IPS-18c (cell line): ENCODE measurements at regions not wholly inside any gene's neighbourhood (a gene's known extent, or its start where the extent isn't known, plus 50 kb on each side); places are given as distances from the start of the nearest gene placed in this dataset.
"Not testable (repeated sequence)": the region's sequence is repeated elsewhere in the genome, so short reads cannot be mapped to it uniquely, and the experiment has no call there.

Source experiments
- H3K4me3 ChIP-seq: 2 replicates; pipeline ENCODE4 v1.7.0; 2013; ENCODE audit warnings: low read depth, mild to moderate bottlenecking, low read length, moderate library complexity; ENCODE audit not compliant: insufficient read depth
- H3K9me3 ChIP-seq: one replicate; pipeline ENCODE4 v1.6.1; 2013; ENCODE audit warnings: mild to moderate bottlenecking, low read length, moderate library complexity; ENCODE audit not compliant: control insufficient read depth, insufficient read depth

DNA sequence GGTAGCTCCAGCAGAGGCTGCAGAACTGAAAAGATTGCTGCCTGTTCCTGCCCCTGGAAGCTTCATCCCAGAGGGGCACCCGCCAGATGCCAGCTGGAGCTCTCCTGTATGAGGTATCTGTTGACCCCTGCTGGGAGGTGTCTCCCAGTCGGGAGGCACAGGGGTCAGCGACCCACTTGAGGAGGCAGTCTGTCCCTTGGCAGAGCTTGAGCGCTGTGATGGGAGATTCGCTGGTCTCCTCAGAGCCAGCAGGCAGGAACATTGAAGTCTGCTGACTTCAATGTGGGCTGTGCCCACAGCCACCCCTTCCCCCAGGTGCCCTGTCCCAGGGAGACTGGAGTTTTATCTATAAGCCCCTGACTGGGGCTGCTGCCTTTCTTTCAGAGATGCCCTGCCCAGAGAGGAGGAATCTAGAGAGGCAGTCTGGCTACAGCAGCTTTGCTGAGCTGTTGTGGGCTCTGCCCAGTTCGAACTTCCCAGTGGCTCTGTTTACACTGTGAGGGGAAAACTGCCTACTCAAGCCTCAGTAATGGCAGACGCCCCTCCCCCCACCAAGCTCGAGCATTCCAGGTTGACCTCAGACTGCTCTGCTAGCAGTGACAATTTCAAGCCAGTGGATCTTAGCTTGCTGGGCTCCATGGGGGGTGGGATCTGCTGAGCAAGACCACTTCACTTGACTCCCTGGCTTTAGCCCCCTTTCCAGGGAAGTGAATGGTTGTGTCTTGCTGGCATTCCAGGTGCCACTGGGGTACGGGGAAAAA lies 622.3 kb upstream of the ACTRT1 start:
- 0 out of 2 replicates have a peak overlapping the region, but pooled peaks have one; percentile 15 for H3K4me3 ChIP-seq
- not testable (repeated sequence) for H3K9me3 ChIP-seq

GRCh38 chrX:128664211-128664610 lies 612.0 kb upstream of the ACTRT1 start:
- Histone ChIP-seq H3K4me3 (no peak overlapping the region), H3K9me3 (no peaks in the 10 kb centered on the region)

GRCh38 chrX:128653524-128654060 lies 601.4 kb upstream of the ACTRT1 start:
- Histone ChIP-seq H3K9me3 (peaks cover 8% of the 10 kb centered on the region), H3K4me3 (no peak overlapping the region)

- H3K9me3 ChIP-seq, result peaks cover 2% of the 10 kb centered on the region
Measured at GRCh38 chrX:128650326-128650725, 598.1 kb upstream of the ACTRT1 start.

DNA sequence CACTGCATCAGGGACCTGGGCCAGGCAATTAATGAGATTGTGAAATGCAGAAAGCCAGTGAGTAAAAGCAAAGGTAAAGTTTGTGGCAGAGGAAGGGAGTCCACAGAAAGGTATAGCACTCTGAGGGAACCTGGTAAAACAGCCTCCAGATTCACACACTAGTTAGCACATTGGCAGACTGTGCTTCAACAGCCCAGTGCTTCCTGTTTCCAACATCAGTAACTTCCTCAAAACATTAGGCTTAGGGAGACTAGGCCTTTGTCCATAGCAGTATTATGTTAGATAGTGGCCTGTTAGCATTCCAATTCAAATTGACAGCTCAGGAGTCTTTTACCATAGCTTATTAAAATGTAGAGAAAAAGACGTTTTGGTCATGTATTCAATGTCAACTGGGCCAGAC lies 582.6 kb upstream of the ACTRT1 start:
- H3K4me3 ChIP-seq, result no peak overlapping the region

More at GRCh38 chrX:128650326-128650725, 598.1 kb upstream of the ACTRT1 start:
- no peak overlapping the region for H3K4me3 ChIP-seq

GRCh38 chrX:128623361-128623760 lies 571.2 kb upstream of the ACTRT1 start:
- Histone ChIP-seq H3K4me3 (no peak overlapping the region), H3K9me3 (peaks cover 5% of the 10 kb centered on the region)

More for the DNA sequence above, 582.6 kb upstream of the ACTRT1 start:
- H3K9me3 ChIP-seq, result peaks cover 2% of the 10 kb centered on the region

GRCh38 chrX:128622296-128622695 lies 570.1 kb upstream of the ACTRT1 start:
- Histone ChIP-seq H3K9me3 (peaks cover 5% of the 10 kb centered on the region), H3K4me3 (no peak overlapping the region)

GRCh38 chrX:128619490-128619889 lies 567.3 kb upstream of the ACTRT1 start:
- H3K9me3 ChIP-seq, result peaks cover 5% of the 10 kb centered on the region
- no peak overlapping the region for H3K4me3 ChIP-seq

DNA sequence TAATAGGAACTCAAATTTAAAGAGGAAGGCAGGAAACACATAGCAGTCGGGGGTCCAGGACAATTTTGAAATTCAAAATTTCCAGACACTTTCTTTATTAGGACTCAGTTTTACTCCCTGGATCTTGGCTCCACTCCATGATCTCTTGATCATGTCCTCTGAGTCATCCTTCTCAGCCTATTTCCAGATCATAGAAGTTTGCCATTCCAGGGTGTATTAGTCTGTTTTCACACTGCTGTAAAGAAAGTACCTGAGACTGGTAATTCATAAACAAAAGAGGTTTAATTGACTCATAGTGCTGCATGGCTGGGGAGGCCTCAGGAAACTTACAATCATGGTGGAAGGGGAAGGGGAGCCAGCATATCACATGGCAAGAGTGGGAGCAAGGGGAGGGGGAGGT lies 564.7 kb upstream of the ACTRT1 start:
- Histone ChIP-seq H3K4me3 (no peak overlapping the region), H3K9me3 (peaks cover 3% of the 10 kb centered on the region)

- H3K4me3 ChIP-seq, H3K9me3 ChIP-seq: not testable (repeated sequence)
Measured at GRCh38 chrX:128606817-128607216, 554.6 kb upstream of the ACTRT1 start.

DNA sequence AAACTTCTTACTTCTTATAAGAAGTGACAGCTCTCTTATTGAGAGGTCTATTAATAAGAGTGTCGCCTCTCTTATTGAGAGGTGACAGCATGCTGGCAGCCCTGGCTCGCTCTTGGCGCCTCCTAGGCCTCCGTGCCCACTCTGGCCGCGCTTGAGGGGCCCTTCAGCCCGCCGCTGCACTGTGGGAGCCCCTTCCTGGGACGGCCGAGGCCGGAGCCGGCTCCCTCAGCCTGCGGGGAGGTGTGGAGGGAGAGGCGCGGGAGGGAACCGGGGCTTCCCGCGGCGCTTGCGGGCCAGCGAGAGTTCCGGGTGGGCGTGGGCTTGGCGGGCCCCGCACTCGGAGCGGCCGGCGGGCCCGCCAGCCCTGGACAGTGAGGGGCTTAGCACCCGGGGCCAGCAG lies 554.2 kb upstream of the ACTRT1 start:
- H3K9me3 ChIP-seq, result not testable (repeated sequence)

DNA sequence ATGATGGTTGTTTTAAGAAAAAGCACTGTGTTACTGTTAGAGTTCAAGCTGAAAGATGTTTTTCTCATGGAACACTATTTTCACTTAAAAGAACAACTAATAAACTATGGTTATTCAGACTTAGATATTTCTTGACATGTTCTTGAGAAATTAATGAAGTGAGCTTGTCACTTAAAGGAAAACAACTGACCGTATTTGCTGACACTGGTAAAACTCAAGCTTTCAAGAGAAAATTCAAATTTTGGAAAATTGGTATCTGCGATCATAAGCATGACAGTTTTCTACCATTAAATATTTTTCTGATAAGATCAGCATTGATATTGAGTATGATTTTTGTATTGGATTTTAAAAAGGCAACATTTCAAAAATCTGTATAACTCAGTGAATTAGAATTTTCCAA lies 549.5 kb upstream of the ACTRT1 start:
- no peak overlapping the region for H3K4me3 ChIP-seq

More for the DNA sequence above, 554.2 kb upstream of the ACTRT1 start:
- not testable (repeated sequence) for H3K4me3 ChIP-seq

GRCh38 chrX:128599632-128600031 lies 547.4 kb upstream of the ACTRT1 start:
- Histone ChIP-seq H3K9me3 (peaks cover 5% of the 10 kb centered on the region), H3K4me3 (no peak overlapping the region)

More for the DNA sequence above, 549.5 kb upstream of the ACTRT1 start:
- H3K9me3 ChIP-seq, result peaks cover 5% of the 10 kb centered on the region

DNA sequence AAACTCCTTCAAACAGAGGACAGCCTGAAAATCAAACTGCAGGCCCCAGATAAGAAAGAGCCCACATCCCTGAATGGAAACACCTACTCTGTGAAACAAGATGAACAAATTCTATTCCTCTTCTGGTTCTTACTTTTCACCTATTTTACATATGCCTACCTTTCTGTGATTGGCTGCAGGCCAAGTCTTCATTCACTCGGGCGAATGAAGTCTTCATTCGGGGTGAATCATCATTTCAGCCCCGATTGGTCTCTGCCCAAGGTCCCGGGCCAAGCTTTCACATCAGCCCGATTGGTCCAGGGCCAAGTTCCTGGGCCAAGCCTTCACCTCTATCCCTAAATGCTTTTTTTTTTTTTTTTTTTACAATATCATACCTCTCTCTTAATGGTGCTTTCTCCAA lies 529.8 kb upstream of the ACTRT1 start:
- Histone ChIP-seq H3K4me3 (no peak overlapping the region), H3K9me3 (no peaks in the 10 kb centered on the region)

DNA sequence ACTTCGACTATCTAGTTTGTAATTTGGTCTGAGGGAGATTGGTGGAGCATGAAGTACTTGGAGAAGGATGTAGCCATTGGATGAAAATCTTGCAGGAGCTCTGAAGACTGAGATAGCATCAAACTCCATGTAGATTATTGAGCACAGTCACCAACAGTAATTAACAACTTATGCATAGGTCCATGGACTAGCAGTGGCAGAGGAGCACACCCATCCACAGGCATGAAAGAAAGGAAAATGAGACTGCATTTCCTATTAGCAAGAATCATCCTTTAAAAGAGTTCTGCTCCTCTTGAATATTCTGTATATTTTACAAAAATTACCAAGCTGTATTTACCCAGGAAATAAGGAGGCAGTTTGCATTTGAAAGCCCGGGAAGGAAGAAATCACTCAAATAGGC lies 529.4 kb upstream of the ACTRT1 start:
- H3K9me3 ChIP-seq, result no peaks in the 10 kb centered on the region

GRCh38 chrX:128543114-128543513 lies 490.9 kb upstream of the ACTRT1 start:
- H3K9me3 ChIP-seq, result peaks cover 10% of the 10 kb centered on the region
- no peak overlapping the region for H3K4me3 ChIP-seq

More for the DNA sequence above, 529.4 kb upstream of the ACTRT1 start:
- no peak overlapping the region for H3K4me3 ChIP-seq

- Histone ChIP-seq H3K4me3 (no peak overlapping the region), H3K9me3 (peaks cover 7% of the 10 kb centered on the region)
Measured at GRCh38 chrX:128518508-128518907, 466.3 kb upstream of the ACTRT1 start.

DNA sequence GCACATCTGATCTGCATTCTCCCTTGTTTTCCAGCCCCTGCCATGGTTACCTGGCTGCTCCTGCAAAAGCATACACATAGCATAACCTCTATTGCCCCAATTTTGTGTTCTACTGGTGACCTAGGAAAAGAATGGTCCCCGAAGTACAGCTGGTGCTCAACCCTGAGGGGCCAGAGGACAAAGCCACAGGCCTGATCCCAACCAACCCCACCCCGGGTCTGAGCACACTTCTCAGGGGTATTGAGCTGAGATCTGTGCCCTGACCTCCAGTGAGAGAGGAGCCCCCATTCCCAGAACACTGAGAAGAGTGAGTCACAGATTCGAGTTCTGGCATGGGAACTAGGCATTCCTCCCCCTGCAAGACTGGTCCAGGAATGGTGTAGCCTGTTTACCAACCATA lies 465.5 kb upstream of the ACTRT1 start:
- Histone ChIP-seq H3K9me3 (peaks cover 7% of the 10 kb centered on the region), H3K4me3 (no peak overlapping the region; the same call in 1 of the 2 replicates)
